ENCODE measurements at regions not wholly inside any gene's neighbourhood (a gene's known extent, or its start where the extent isn't known, plus 50 kb on each side); places are given as distances from the start of the nearest gene placed in this dataset.
"Not testable (repeated sequence)": the region's sequence is repeated elsewhere in the genome, so short reads cannot be mapped to it uniquely, and the experiment has no call there.

DNA sequence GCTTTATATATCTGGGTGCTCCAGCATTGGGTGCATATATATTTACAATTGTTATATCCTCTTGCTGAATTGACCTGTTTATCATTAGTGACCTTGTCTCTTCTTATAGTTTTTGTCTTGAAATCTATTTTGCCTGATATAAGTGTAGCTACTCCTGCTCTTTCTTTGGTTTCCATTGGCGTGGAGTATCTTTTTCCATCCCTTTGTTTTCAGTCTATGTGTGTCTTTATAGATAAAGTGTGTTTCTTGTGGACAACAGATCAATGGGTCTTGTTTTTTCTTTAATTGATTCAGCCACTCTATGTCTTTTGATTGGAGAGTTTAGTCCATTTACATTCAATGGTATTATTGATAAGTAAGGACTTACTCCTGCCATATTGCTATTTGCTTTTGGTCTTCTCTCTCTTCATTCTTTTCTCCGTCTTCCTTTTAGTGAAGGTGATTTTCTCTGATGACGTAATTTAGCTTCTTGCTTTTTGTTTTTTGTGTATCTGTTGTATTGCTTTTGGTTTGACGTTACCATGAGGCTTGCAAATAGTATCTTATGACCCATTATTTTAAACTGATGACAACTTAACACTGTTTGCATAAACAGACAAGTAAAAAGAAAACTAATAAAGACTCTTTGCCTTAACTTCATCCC, 347.6 kb downstream of the TMEM121 start:
- DNase-seq (ENCODE audit: low spot score): no peak

DNA sequence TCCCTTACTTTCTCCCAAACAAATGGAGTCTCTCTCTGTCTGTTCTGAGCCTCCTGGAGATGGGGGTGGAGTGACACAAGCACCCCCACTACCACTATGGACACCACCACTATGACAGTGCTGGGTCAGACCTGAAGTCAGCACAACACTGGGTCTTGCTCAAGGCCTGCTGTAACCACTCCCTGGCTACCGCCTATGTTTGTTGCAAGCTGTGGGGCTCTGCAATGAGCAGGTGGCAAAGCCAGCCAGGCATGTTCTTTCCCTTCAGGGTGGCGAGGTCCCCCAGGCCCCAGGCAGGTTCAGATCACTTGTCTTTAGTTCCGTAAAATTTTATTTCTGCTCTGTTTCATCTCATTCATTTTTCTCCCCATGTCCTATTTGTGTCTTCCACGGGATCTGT, 349.8 kb downstream of the TMEM121 start:
- no peak for DNase-seq (ENCODE audit: low spot score)

- DNase-seq (ENCODE audit: low spot score): no peak
These were observed 350.4 kb downstream of the TMEM121 start for GRCh38 chr14:105876829-105877228.

DNA sequence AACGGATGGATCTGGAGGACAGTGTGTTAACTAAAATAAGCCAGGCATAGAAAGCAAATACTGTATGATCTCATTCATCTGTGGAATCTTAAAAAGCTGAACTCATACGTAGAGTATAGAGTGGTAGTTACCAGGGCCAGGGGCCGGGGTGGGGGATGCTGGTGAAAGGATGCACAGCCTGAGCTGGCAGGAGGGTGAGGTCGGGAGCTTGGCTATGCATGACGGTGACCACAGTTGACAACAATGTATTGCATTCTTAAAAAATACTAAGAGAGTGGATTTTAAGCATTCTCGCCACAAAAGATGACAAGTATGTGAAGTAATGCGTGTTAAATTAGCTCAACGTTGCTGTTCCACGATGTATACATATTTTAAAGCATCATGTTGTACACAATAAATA, 351.3 kb downstream of the TMEM121 start:
- no peak for DNase-seq (ENCODE audit: low spot score)

- no peak for DNase-seq (ENCODE audit: low spot score)
These were observed 351.7 kb downstream of the TMEM121 start for GRCh38 chr14:105878125-105878524.

DNA sequence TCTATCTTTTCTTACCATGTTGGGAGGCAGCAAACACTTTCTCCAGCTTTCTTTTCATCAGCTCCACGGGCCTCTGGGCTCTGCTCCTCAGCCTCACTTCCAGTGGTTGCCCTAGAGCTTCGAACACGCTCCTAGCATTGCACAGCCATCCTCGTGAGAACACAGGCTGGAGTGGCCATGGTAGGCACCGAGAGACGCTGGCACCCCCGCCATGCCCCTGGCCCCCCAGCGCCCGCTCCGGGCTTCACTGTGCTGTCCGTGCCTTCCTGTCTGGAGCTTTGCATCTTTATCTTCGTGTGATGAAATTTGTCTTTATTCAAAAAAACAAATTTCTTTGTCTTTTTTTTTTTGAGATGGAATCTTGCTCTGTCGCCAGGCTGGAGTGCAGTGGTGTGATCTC, 352.2 kb downstream of the TMEM121 start:
- DNase-seq (ENCODE audit: low spot score): no peak

DNA sequence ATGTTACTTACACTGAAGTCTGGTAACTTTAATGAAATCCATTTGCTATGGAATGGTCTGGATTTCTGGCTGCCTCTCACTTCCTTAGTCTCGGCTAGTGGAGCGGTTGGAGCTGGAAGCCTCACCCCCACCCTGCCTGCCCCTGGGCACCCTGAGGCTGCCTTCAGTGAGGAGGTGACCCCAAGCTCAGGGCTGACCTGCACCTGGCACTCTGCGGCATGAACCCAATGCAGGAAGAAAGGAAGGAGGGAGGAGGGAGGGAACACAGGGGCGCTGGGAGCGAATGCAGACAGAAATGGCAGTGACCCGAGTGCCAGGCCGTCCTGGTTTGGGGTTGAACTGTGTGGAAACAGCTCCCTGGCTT, 353.1 kb downstream of the TMEM121 start:
- no peak for DNase-seq (ENCODE audit: low spot score)

DNA sequence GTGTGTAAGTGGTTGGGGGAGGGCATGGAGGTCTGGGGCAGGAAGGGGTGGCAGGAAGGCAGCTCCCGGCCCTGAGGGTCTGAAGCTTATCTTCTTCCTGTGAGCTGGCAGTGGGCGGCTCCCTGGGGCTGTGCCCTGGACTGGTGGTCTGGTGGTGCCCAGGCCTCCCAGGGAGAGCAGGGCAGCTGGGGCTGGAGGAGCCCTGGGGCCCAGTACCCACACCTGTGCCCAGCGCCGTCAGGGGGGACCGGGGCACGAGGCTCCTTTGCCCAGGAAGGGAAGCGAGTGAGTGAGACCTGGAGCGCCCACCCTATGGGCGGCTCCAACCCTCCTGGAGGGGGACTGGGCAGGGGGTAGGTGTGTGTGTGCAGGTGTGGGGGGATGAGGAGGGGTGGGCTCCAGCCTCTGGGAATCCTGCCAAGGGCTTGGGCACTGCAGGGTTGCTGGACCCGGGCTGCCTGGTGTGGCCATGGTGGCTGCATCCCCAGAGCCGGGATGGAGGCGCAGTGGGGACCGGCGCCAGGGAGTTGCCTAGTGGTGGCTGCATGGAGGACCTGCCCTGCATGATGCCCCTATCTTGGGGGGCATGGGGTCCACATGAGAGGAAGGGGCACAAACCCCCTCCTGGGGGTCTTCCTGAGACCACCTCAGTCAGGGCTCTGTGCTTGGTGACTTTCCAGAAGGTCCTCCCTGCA, 353.6 kb downstream of the TMEM121 start:
- no peak for DNase-seq (ENCODE audit: low spot score)

- no peak for DNase-seq (ENCODE audit: low spot score)
These were observed 354.2 kb downstream of the TMEM121 start for GRCh38 chr14:105880616-105881015.

DNA sequence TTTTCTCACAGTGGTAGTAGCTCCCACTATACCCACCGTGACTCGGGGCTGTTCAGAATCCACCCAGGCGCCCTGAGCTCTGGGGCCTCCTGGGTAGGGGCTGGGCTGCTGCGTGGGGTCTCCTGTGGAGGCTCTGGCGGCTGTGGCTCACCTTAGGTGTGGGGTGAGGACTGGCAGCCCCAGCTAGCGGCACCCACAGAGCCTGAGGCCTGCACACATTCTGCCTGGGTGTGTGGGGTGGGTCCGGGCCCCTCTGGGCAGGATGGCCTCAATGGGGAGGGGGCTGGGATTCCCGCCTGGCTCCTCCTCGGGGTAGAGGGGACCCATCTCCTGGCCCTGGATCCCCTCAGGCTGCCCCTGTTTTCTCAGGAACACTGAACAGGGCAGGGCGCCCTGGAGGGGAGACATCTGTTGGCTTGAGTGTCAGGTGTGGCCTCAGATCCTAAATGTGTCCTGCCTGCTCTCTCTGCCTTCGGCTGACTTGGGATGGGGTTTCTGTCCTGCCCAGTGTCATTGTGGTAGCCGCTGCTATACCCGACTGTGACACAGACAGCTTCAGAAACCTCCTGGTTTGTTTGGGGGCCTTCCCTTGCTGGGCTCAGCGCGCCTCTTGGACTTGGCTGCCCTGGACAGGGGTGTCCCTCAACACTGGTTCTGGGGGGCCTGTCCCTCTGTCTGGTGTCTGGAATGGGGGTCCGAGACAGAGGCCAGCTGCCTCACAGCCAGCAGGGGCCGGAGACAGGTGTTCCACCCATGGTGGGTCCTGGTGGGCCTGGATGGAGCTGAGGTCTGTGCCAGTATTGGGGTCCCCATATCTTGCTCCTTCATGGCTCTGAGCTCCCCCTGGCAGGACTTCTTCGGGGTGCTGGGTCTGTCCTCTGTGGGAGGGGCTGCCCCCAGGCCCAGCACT, 354.9 kb downstream of the TMEM121 start:
- DNase-seq (ENCODE audit: low spot score): no peak

DNA sequence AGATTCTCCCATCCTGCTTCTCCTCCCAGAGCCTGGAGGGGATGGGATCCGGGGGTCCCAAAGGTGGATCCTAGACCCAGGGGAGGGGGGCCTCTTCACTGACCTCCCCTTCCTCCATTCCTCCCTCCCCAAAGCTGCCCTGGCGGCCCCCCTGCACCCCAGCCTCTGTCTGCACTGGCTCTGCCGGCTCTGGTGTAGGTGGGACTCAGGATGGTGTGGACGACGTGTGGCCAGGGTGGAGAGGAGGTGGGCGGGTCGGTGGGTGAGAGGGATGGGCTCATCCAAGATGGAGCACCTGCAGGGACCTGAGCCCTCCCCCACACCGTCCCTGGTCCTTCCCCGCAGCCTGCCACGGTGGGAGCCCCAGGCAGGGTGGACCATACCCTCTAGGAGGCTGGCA, 355.6 kb downstream of the TMEM121 start:
- not testable (repeated sequence) for DNase-seq (ENCODE audit: low spot score)

DNA sequence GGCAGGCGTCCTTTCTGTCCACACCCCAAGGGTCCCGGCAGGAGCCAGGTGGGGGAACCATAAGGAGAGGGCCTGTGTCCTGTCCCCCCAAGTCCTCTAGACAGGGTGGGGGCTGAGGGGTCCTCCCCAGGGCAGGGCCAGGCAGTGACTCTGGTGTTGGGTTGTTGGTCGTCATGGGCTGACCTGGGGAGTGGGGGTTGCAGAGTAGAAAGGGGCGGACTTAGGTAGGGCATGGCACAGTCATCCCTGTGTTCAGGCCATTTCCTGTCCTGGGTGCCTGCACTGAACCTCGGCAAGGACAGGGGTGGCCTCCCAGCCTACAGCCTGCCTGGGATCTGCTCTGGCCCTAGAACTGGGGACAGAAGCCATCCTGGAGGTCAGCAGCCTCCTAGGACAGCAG, 356.2 kb downstream of the TMEM121 start:
- DNase-seq (ENCODE audit: low spot score): no peak

- DNase-seq (ENCODE audit: low spot score): no peak
These were observed 357.0 kb downstream of the TMEM121 start for GRCh38 chr14:105883066-105884005.

DNA sequence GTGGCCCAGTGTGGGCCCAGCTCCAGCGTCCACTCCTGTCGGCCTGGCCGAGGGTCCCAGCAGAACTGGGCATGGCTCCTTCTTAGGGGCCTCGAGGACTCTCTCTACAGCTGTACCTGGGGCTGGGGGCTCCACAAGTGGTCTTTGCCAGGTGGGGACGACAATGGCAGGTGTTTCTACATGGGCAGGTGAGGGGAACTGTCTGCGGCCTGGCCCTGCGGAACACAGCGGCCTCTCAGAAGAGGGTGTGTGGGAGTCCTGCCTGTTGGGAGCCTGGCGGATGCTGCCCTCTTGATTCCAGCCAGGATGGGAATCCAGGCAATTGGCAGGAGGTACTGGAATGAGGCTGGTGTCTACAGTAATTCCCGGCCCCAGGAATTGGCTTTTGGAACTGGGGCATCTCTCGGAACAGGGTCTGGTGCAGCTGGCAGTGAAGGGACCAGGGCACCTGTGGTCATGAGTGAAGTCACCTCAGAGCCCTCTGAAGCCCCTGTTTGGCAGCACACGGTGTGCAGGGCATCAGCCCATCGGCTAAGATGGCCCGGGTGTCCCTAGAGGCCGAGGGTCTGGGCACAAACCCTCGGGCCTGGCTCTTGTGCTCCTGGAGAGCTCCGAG, 357.9 kb downstream of the TMEM121 start:
- not testable (repeated sequence) for DNase-seq (ENCODE audit: low spot score)

DNA sequence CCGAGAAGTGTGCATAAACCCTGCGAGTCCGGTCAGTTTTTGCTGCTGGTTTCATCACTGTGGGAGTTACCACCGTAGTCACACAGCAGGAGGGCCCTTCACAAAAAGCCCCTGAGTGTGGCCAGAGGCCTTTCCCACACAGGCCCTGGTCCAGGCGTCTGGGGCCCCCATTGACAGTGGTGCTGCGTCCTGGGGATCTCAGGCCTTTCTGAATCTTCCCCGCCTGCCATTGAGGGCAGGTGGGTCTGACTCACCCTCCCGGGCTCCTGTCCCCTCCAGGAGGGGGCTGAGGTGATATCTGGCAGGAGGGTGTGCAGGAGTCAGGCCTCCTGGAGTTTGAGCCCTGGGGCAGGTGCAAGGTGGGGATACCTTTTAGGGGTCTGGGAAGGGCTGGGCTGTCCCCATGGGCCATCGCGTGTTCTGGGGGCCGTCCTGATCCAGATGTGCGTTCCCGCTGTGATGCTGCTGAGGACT, 358.5 kb downstream of the TMEM121 start:
- no peak for DNase-seq (ENCODE audit: low spot score)

DNA sequence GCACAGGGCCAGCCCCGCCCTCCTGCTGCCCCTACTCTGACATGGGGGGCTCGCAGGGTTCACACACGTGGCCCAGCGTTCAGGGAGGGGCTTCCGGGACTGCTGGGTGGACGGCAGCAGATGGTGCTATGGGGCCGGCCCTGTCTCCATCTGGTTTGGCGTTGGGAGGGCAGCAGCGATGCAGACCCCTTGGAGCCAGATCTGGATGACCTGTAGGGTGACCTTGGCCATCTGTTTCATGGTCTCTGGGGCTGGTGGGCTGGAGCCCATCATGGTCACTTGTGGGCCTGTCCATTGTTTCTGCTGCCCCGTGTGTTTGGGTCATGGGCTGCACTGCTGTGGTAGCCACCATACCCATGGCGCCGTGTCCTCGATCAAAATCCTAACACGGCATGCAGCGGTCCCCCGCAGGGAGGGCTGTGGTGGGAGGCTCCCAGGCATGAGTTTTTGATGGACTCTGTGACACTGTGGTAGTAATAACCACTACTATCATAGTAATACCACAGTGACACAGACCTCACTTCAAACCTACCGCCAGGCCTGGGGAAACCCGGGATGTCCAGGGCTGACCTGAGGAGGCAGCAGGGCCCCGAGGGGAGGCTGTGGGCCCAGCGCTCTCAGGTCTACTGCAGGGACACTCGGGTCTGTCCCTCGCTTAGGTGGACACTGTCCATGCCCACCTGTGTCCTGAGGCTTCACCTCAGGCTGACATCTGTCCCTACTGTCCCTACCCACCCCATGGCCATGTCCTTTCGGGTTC, 359.4 kb downstream of the TMEM121 start:
- DNase-seq (ENCODE audit: low spot score): no peak

GRCh38 chr14:105886791-105887191, 360.4 kb downstream of the TMEM121 start:
- DNase-seq (ENCODE audit: low spot score): not testable (repeated sequence)

GRCh38 chr14:105887692-105888091, 361.3 kb downstream of the TMEM121 start:
- DNase-seq (ENCODE audit: low spot score): no peak

GRCh38 chr14:105888151-105888550, 361.8 kb downstream of the TMEM121 start:
- DNase-seq (ENCODE audit: low spot score): no peak
